ENCODE measurements at regions not wholly inside any gene's neighbourhood (a gene's known extent, or its start where the extent isn't known, plus 50 kb on each side); places are given as distances from the start of the nearest gene placed in this dataset.
A peak's percentile ranks its signal among the peaks of the same experiment; 100 is the strongest.

DNA sequence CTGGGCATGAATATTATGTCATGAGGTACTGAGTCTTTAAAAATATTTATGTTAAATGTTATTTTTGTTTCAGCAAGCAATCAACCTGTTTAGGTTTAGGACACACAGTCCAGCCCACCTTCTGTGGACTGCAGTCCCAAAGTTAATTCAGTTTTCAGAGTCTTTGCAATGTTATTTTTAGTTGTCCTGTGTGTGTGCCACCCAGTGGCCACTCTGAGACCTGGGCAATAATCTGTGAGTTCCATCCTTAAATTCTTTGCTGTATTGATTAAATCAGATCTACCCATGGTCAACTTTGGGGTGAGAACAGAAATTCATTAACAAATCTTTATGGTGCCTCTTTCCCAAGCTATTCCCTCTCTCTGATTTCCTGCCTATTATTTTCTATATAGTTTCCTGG, 415.1 kb downstream of the CCSER2 start:
- Histone ChIP-seq H3K9me1 (ENCODE audit: insufficient read depth, low read length) (no peaks in the 10 kb centered on the region), H3K9me3 (ENCODE audit: control insufficient read depth, insufficient read depth, low read length) (no peaks in the 10 kb centered on the region), H3K27ac (ENCODE audit: insufficient read depth, low read length) (no peak overlapping the region), H3K4me3 (ENCODE audit: insufficient read depth, low read depth, low read length) (no peak overlapping the region), H3K23ac (ENCODE audit: low read depth, low read length) (no peak overlapping the region), H2AFZ (replicated peaks; ENCODE audit: low read length, poor library complexity) (no peak overlapping the region), H3K18ac (ENCODE audit: low read depth, low read length) (no peak overlapping the region), H2BK5ac (ENCODE audit: low read depth, low read length, poor library complexity, severe bottlenecking) (no peak overlapping the region), H3K79me1 (ENCODE audit: low read depth in 1 of 2, low read length in 2 of 2) (no peaks in the 10 kb centered on the region), H3K14ac (replicated peaks; ENCODE audit: low read depth, low read length) (no peak overlapping the region), H4K20me1 (ENCODE audit: insufficient read depth, low read length) (no peaks in the 10 kb centered on the region), H4K91ac (ENCODE audit: insufficient read depth, low read depth, low read length) (no peak overlapping the region), H3K4ac (ENCODE audit: low read depth, low read length) (no peak overlapping the region), H4K5ac (ENCODE audit: low read depth, low read length) (no peak overlapping the region), H4K8ac (ENCODE audit: low read depth in 2 of 2, low read length in 2 of 2) (no peak overlapping the region), H3K4me1 (ENCODE audit: control insufficient read depth, insufficient read depth, low read length) (no peaks in the 10 kb centered on the region), H2AK5ac (ENCODE audit: low read depth, low read length) (no peak overlapping the region), H2BK20ac (ENCODE audit: low read depth, low read length) (no peak overlapping the region), H3K36me3 (ENCODE audit: control insufficient read depth, insufficient read depth, low read length) (no peaks in the 10 kb centered on the region), H3K9ac (ENCODE audit: low read depth, low read length) (no peak overlapping the region), H3K56ac (ENCODE audit: extremely low read depth, insufficient read depth, low read length) (no peak overlapping the region), H2AK9ac (replicated peaks; ENCODE audit: low read depth, low read length, poor library complexity) (no peak overlapping the region), H3K4me2 (ENCODE audit: low read depth, low read length) (no peak overlapping the region), H2BK15ac (ENCODE audit: low read depth, low read length) (no peak overlapping the region), H3K27me3 (ENCODE audit: control insufficient read depth, insufficient read depth, low read length) (no peaks in the 10 kb centered on the region), H2BK120ac (ENCODE audit: low read depth, low read length) (no peak overlapping the region)
- TF ChIP-seq, protein P1, sequence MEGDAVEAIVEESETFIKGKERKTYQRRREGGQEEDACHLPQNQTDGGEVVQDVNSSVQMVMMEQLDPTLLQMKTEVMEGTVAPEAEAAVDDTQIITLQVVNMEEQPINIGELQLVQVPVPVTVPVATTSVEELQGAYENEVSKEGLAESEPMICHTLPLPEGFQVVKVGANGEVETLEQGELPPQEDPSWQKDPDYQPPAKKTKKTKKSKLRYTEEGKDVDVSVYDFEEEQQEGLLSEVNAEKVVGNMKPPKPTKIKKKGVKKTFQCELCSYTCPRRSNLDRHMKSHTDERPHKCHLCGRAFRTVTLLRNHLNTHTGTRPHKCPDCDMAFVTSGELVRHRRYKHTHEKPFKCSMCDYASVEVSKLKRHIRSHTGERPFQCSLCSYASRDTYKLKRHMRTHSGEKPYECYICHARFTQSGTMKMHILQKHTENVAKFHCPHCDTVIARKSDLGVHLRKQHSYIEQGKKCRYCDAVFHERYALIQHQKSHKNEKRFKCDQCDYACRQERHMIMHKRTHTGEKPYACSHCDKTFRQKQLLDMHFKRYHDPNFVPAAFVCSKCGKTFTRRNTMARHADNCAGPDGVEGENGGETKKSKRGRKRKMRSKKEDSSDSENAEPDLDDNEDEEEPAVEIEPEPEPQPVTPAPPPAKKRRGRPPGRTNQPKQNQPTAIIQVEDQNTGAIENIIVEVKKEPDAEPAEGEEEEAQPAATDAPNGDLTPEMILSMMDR (conservative IDR thresholded peaks at IDR 0.05; ENCODE audit: low read depth, low read length): peak; percentile 21; the same call in 1 of the 2 replicates
- no peak; the same call in 1 of the 2 replicates for TF ChIP-seq SMC3 (IDR thresholded peaks at IDR 0.05; ENCODE audit: low read depth, low read length)
- in situ Hi-C loops (cut with MboI; ENCODE audit: low sequenced_read_pairs): no loop called here
- intact Hi-C loops (cut with micrococcal nuclease): no loop called here
- DNase-seq (no peak), ATAC-seq (ENCODE audit: low read depth) (no peak)
- ChIA-PET POLR2A (ENCODE audit: unreplicated experiment) (no interaction called here), CTCF (interaction anchor here (0.6 kb wide), 1 partner anchor 12 kb away, joined by 3 read pairs; no protein-coding TSS in a partner anchor)
- no TSS peak for BruUV-seq (replicated peaks)
- dilution Hi-C loops (cut with HindIII; ENCODE audit: low sequenced_read_pairs, unreplicated experiment): no loop called here
